HAP-1 (cell line): ENCODE measurements at regions not wholly inside any gene's neighbourhood (a gene's known extent, or its start where the extent isn't known, plus 50 kb on each side); places are given as distances from the start of the nearest gene placed in this dataset.

ENCODE experiments used
- DNase-seq, 2 experiments: peaks; one replicate each; pipeline ENCODE4 v3.0.0-alpha.2; 2016 to 2020; ENCODE audit warnings: low spot score in 2 of 2
- H3K27me3 ChIP-seq: fragments of 250-450 bp; sonication (Bioruptor Pico); 2 replicates; pipeline ENCODE4 v1.5.1; 2020; ENCODE audit warnings: low read depth, mild to moderate bottlenecking, moderate library complexity
- H3K36me3 ChIP-seq: fragments of 250-450 bp; sonication (Bioruptor Pico); replicated peaks from 2 replicates; pipeline ENCODE4 v1.5.1; 2020; ENCODE audit warnings: mild to moderate bottlenecking
- H3K4me1 ChIP-seq: fragments of 250-450 bp; sonication (Bioruptor Pico); 2 replicates; pipeline ENCODE4 v1.5.1; 2020; ENCODE audit warnings: mild to moderate bottlenecking
- H3K4me3 ChIP-seq: fragments of 250-450 bp; sonication (Bioruptor Pico); 2 replicates; pipeline ENCODE4 v1.5.1; 2020; ENCODE audit warnings: mild to moderate bottlenecking, moderate library complexity
- H3K9me3 ChIP-seq: fragments of 250-450 bp; sonication (Bioruptor Pico); 2 replicates; pipeline ENCODE4 v1.5.1; 2020; ENCODE audit warnings: mild to moderate bottlenecking, moderate library complexity
- in situ Hi-C: fragments of 300-500 bp; cut with MboI; formaldehyde crosslinking; loops from 3 replicates; pipeline ENCODE4 v1.14.3; 2020; ENCODE audit warnings: low sequenced_read_pairs, inconsistent platforms, mixed read lengths

DNA sequence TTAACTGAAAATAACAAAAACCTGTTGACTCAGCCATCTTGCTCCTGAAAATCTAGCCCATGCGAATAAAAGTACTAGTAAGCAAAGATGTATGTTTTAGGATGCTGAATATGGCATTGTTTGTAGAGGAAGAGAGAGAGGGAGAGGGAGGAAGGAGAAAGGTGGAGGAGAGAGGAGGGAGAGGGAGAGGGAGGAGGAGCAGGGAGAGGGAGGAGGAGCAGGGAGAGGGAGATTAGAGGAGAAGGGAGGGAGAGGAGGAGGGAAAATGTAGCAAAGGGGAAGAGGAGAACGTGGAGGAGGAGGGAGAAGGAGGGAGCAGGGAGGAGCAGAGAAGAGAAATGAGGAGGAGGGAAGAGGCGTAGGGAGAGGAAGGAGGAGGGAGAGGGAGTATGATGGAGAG, 324.5 kb upstream of the EEF2KMT start:
- no peak overlapping the region for H3K4me3 ChIP-seq
- no peaks in the 10 kb centered on the region for H3K9me3 ChIP-seq
- DNase-seq = no peak
- no peaks in the 10 kb centered on the region for H3K27me3 ChIP-seq
- no peaks in the 10 kb centered on the region for H3K36me3 ChIP-seq
- in situ Hi-C loops = no loop called here
- no peaks in the 10 kb centered on the region for H3K4me1 ChIP-seq

DNA sequence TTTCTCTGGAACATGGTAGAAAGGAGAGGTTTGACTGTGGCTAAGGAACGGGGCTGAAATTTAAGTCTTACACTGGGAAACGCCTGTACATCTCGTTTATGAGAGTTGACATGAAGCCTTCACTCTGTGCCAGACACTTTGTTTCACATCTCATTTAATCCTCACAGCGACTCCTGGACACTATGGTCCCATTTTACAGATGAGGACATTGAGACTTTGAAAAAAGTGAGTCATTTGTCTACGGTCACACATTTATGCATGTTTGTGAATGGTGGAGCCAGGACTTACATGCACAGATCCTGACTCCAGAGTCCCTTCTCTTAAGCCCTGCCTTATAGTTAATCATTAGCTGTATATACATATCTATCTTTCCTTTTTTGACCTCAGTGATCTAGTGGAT, 318.4 kb upstream of the EEF2KMT start:
- in situ Hi-C loops = no loop called here
- DNase-seq = no peak
- Histone ChIP-seq H3K4me1 (no peaks in the 10 kb centered on the region), H3K4me3 (no peak overlapping the region), H3K27me3 (no peaks in the 10 kb centered on the region), H3K36me3 (no peaks in the 10 kb centered on the region), H3K9me3 (no peaks in the 10 kb centered on the region)

DNA sequence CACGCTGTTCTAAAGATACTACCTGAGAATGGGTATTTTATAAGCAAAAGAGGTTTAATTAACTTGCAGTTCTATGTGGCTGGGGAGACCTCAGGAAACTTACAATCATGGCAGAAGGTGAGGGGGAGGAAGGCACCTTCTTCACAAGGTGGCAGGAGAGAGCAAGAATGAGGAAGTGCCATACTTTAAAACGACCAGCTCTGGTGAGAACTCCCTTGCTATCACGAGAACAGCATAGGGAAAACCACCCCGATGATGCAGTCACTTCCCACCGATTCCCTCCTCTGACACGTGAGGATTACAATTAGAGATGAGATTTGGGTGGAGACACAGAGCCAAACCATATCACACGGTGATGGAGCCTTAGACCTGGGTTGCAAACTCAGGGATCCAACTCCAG, 317.5 kb upstream of the EEF2KMT start:
- no peaks in the 10 kb centered on the region for H3K9me3 ChIP-seq

DNA sequence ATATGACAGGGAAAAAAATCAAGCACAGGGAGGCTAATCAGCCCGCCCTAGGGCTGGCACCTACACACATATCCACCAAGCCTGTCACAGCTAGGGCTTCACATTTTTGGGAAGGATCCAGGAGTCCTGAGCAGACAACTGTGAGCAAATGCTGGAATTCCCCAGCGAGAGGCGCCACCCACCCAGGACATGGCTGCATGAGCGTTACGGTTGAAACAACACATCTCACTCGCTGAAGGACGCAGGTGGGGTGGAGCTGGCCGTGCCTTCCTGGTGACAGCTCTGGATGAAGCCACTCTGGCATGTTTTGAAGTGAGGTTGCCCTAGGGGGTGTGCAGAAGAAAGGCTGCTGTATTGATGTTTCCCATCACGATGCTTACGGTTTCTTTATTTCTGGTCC, 315.1 kb upstream of the EEF2KMT start:
- in situ Hi-C loops = no loop called here
- H3K9me3 ChIP-seq = no peaks in the 10 kb centered on the region

More for the DNA sequence above, 317.5 kb upstream of the EEF2KMT start:
- no peaks in the 10 kb centered on the region for H3K4me1 ChIP-seq
- in situ Hi-C loops = no loop called here
- no peak overlapping the region for H3K4me3 ChIP-seq
- H3K36me3 ChIP-seq = no peaks in the 10 kb centered on the region
- DNase-seq = no peak
- H3K27me3 ChIP-seq = no peaks in the 10 kb centered on the region

DNA sequence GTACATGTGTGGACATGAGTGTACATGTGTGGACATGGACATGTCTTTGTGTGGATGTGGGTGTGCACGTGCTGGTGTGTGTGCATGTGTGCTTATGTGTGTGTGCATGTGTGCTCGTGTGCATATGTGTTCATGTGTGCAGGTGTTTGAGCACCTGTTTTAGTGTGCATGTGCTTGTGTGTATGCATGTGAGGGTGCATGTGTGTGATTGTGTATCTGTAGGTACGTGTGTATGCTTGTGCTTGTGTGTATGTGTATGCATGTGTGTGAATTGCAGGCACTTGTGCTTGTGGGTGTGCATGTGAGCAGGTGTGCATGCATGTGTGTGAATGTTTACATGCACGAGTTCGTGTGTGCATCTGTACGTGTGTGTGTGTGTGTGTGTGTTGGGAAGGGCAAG, 300.6 kb upstream of the EEF2KMT start:
- in situ Hi-C loops = no loop called here

More for the DNA sequence above, 315.1 kb upstream of the EEF2KMT start:
- no peaks in the 10 kb centered on the region for H3K4me1 ChIP-seq
- H3K4me3 ChIP-seq = no peak overlapping the region
- no peak for DNase-seq
- no peaks in the 10 kb centered on the region for H3K27me3 ChIP-seq
- no peaks in the 10 kb centered on the region for H3K36me3 ChIP-seq

DNA sequence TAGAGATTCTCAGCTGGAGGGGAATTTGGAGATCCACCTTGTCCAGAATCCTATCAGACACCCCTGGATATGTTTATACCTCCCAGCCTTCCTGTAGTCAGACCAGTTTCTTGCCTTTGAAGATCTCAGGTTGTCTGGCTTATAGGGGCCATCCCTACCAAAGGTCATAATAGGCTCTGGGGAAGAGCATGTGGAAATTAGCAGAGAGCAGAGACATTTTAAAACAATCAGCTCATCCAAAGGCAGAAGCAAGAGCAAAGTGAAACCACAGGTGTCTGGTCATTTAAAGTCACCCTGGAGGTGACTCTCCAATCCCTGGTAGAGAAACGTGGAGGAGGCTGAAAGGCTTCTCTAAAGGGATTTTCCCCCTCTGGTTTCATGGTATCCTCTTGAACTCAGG, 299.3 kb upstream of the EEF2KMT start:
- in situ Hi-C loops = no loop called here
- H3K36me3 ChIP-seq = no peaks in the 10 kb centered on the region

More for the DNA sequence above, 300.6 kb upstream of the EEF2KMT start:
- no peaks in the 10 kb centered on the region for H3K36me3 ChIP-seq
- no peaks in the 10 kb centered on the region for H3K27me3 ChIP-seq
- H3K4me3 ChIP-seq = no peak overlapping the region
- H3K9me3 ChIP-seq = no peaks in the 10 kb centered on the region
- H3K4me1 ChIP-seq = no peaks in the 10 kb centered on the region
- no peak for DNase-seq

DNA sequence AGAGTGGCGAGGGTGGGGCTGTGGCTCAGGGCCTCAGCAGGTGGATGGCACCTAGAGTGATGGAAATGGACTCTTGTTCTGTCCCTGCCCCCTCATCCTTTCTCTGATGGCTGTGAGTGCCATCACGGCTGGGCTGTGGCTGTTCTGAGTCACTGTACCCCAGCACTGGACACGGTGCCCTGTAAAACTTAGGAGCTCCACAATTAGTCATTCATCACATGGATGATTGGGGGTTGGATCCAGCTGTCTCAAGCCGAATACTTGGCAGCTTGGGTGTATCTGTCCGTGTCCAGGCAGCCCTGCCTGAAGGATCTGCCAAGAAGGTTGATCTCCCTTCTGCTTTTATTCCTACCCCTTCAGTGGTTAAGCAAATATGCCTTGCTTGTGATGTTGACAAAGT, 295.5 kb upstream of the EEF2KMT start:
- Histone ChIP-seq H3K4me1 (no peaks in the 10 kb centered on the region), H3K9me3 (no peaks in the 10 kb centered on the region), H3K4me3 (no peak overlapping the region), H3K36me3 (no peaks in the 10 kb centered on the region), H3K27me3 (no peaks in the 10 kb centered on the region)
- no peak for DNase-seq
- in situ Hi-C loops = no loop called here

More for the DNA sequence above, 299.3 kb upstream of the EEF2KMT start:
- H3K4me1 ChIP-seq = no peaks in the 10 kb centered on the region
- no peak for DNase-seq
- no peaks in the 10 kb centered on the region for H3K27me3 ChIP-seq
- no peak overlapping the region for H3K4me3 ChIP-seq
- no peaks in the 10 kb centered on the region for H3K9me3 ChIP-seq

DNA sequence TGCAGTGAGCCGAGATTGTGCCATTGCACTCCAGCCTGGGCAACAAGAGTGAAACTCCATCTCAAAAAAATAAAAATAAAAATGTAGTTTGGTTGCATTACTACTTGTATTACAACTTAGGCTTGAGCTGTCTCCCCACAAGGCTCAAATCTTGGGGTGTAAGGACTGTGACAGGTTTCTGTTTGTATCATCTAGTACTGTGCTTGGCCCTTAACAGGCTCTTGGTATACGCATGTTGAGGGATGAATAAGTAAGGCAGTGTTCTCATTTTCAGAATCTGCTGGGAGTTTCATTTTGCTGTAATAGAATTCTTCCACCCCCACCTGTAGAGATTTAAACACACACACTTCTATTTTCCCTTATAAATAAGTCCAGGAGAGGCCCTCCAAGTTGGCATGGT, 289.4 kb upstream of the EEF2KMT start:
- Histone ChIP-seq H3K27me3 (no peaks in the 10 kb centered on the region), H3K9me3 (no peaks in the 10 kb centered on the region), H3K4me1 (no peaks in the 10 kb centered on the region), H3K4me3 (no peak overlapping the region), H3K36me3 (no peaks in the 10 kb centered on the region)
- in situ Hi-C loops = no loop called here
- DNase-seq = no peak

DNA sequence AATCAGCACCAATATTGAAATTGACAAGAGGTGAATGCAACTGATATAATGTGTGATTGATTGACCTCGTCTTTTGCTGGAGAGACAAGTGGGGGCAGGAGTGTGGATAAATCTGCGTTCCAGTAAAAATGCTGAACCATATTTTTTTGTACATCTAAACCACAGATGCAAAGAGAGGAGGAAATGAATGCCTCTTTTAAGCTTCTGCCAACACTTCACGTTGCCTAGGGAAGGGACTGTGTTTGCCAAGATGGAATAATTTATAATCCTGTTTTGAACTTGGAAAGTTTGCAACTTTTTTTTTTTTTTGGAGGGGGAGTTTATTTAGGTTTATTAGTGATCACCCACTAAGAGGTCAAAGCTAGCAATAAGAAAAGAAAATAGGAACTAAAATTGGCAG, 288.2 kb upstream of the EEF2KMT start:
- no peak for DNase-seq
- H3K4me1 ChIP-seq = no peaks in the 10 kb centered on the region
- H3K36me3 ChIP-seq = no peaks in the 10 kb centered on the region
- in situ Hi-C loops = no loop called here
- no peaks in the 10 kb centered on the region for H3K9me3 ChIP-seq
- no peaks in the 10 kb centered on the region for H3K27me3 ChIP-seq
- no peak overlapping the region for H3K4me3 ChIP-seq

DNA sequence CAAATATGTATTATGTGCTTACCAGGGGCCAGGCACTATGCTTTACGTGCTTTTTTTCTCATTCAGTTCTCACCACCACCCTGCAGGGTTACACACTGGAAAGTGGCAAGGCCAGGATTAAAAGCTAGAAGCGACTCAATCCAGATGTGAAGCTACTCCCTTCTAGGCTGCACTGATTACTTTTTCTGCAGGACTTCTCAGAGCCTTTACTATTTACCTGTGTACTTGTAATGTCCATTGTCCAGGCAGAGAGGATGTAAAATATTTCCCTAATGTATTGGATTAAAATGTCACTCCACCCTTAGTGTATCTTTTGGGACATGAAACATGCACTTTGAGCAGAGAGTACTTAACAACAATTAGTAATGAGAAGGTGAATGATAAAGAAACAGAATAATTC, 287.5 kb upstream of the EEF2KMT start:
- no peaks in the 10 kb centered on the region for H3K27me3 ChIP-seq
- no peaks in the 10 kb centered on the region for H3K9me3 ChIP-seq
- DNase-seq = no peak
- H3K4me3 ChIP-seq = no peak overlapping the region
- H3K36me3 ChIP-seq = no peaks in the 10 kb centered on the region
- H3K4me1 ChIP-seq = no peaks in the 10 kb centered on the region
- in situ Hi-C loops = no loop called here

DNA sequence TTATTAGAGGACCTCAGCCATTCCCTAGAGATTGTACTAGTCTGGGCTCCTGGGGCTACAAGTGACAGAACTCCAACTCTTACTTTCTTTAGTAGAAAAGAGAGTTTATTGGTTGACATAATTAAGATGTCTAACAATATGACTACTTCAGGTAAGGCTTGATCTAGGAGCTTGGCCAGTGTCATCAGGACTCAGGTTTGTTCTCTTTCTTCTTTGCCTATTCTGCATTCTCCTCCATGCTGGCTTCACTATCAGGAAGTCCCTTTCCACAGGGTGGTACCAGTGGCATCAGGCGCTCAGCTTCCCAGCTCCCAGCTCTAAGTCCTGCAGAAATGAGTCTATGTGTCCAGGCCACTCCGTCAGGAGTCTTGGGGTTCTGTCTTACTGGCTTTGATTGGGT, 286.1 kb upstream of the EEF2KMT start:
- H3K4me1 ChIP-seq = no peaks in the 10 kb centered on the region
- no peak overlapping the region for H3K4me3 ChIP-seq
- no peaks in the 10 kb centered on the region for H3K36me3 ChIP-seq
- in situ Hi-C loops = no loop called here
- H3K27me3 ChIP-seq = no peaks in the 10 kb centered on the region
- no peak for DNase-seq
- H3K9me3 ChIP-seq = no peaks in the 10 kb centered on the region

DNA sequence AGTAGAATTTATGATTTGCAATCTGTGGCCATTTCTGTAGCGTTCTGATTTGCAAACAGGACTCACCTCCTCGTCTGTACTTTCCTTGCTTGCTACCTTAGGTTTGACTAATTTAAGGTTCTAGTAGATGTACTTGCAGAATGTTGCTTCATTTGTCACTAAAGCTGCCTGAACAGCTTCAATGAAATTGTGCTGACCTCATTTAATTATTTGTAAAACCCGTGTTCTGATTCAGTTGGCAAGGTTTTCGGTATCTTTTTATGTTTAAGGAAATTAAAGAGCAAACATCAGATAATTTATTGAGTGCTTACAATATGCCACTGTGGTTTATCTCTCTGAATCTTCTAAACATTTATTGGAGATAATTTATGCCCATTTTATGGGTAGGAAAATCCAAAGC, 284.9 kb upstream of the EEF2KMT start:
- in situ Hi-C loops = no loop called here
- H3K36me3 ChIP-seq = no peaks in the 10 kb centered on the region
- H3K4me1 ChIP-seq = no peaks in the 10 kb centered on the region
- H3K9me3 ChIP-seq = no peaks in the 10 kb centered on the region
- no peak for DNase-seq
- no peaks in the 10 kb centered on the region for H3K27me3 ChIP-seq
- no peak overlapping the region for H3K4me3 ChIP-seq

DNA sequence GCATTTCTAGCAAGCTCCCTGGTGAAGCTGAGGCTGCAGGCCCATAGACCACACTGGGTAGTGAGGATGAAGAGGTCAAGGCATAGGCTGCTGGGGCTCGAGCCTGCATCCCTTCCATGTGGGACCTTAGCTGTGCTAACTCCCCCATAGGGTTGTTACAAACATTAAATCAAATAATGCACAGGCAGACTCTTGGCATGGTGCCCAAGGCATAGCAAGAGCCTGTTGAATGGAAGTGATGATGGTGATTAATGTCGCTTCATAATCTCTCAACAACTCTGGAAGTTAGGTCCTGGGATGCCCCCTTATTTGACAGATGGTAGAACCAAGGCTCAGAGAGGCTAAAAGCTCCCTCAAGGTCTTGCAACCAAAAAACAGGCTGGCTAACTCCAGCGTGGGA, 283.9 kb upstream of the EEF2KMT start:
- in situ Hi-C loops = no loop called here
- DNase-seq = no peak

DNA sequence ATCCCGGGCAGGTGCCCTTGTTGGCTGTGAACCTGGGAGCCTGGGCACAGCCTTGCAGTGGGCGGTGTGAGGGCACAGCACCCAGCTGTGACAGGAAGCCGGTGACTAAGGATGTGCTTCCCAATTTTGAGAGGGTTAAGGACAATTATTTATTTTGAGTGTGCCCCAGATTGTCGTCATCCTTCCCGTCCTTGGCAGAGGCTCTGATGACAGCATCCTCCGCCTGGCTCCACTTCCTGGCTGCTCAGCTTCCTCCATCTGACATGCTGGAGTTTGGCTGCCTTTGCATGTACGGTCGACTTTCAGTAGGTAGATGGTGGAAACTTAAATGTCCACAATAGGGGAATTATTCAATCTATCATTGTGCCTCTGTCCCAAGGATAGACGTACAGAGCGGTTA, 282.4 kb upstream of the EEF2KMT start:
- no peak for DNase-seq
- Histone ChIP-seq H3K4me1 (no peaks in the 10 kb centered on the region), H3K36me3 (no peaks in the 10 kb centered on the region), H3K9me3 (no peaks in the 10 kb centered on the region), H3K4me3 (no peak overlapping the region), H3K27me3 (no peaks in the 10 kb centered on the region)
- in situ Hi-C loops = no loop called here

More for the DNA sequence above, 283.9 kb upstream of the EEF2KMT start:
- Histone ChIP-seq H3K27me3 (no peaks in the 10 kb centered on the region), H3K9me3 (no peaks in the 10 kb centered on the region), H3K36me3 (no peaks in the 10 kb centered on the region), H3K4me1 (no peaks in the 10 kb centered on the region), H3K4me3 (no peak overlapping the region)

DNA sequence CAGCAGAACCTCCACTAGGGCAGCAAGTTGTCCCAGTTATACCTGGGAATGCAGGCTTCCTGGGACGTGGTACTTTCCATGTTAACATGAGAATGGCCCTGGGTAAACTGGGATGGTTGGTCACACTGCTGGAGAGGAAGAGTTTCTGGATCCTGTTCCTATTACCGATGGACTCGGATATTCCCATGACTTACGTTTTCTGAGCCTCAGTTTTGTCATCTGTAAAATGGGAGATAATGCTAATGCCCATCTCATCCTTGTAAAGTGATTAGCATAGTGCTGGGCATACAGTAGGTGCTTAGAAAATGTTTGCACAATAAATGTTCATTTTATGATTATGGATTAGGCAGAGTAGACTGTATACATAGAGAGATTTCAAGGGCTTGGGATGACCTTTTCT, 280.9 kb upstream of the EEF2KMT start:
- Histone ChIP-seq H3K9me3 (no peaks in the 10 kb centered on the region), H3K27me3 (no peaks in the 10 kb centered on the region), H3K4me3 (no peak overlapping the region), H3K36me3 (no peaks in the 10 kb centered on the region), H3K4me1 (no peaks in the 10 kb centered on the region)
- DNase-seq = no peak
- in situ Hi-C loops = no loop called here
